WTC11 (cell line): ENCODE measurements at regions not wholly inside any gene's neighbourhood (a gene's known extent, or its start where the extent isn't known, plus 50 kb on each side); places are given as distances from the start of the nearest gene placed in this dataset.

ENCODE experiments used
- ATAC-seq: fragments of 200-7000 bp; cut with Tn5 transposase; 2 replicates; pipeline ENCODE4 v1.10.0; 2021; ENCODE audit warnings: mild to moderate bottlenecking, moderate library complexity
- CTCF ChIA-PET: fragments of 300-600 bp; sonication (Branson Sonifier 250); formaldehyde crosslinking; loops from one replicate; lab custom pipeline; 2021; ENCODE audit warnings: antibody characterized with exemption; lab: Charles Lee
- POLR2A ChIA-PET: fragments of 350-600 bp; sonication (Branson Sonifier 250); formaldehyde crosslinking; loops from one replicate; lab custom pipeline; 2021; ENCODE audit warnings: antibody characterized with exemption; lab: Charles Lee
- DNase-seq: peaks from one replicate; pipeline ENCODE4 v3.0.0; 2021; ENCODE audit warnings: low spot score
- H3K27ac Mint-ChIP-seq: 2 replicates; pipeline ENCODE4 v1.8.0; 2021; ENCODE audit warnings: mixed read lengths
- H3K27me3 Mint-ChIP-seq: 2 replicates; pipeline ENCODE4 v1.8.0; 2021; ENCODE audit warnings: low read depth, mild to moderate bottlenecking, moderate library complexity, mixed read lengths
- H3K36me3 Mint-ChIP-seq: 2 replicates; pipeline ENCODE4 v1.8.0; 2021; ENCODE audit warnings: mixed read lengths
- H3K4me1 Mint-ChIP-seq: 2 replicates; pipeline ENCODE4 v1.8.0; 2022; ENCODE audit warnings: mixed read lengths
- H3K4me3 Mint-ChIP-seq: 2 replicates; pipeline ENCODE4 v1.8.0; 2021; ENCODE audit warnings: mild to moderate bottlenecking, moderate library complexity, mixed read lengths
- H3K9me3 Mint-ChIP-seq: 2 replicates; pipeline ENCODE4 v1.8.0; 2021; ENCODE audit warnings: mixed read lengths
- ERG ChIP-seq: fragments of 250-450 bp; sonication (Bioruptor Pico); IDR thresholded peaks from 2 replicates; pipeline ENCODE4 v1.8.0; 2021; ENCODE audit warnings: mild to moderate bottlenecking
- FOXK1 ChIP-seq: sonication (generic); formaldehyde crosslinking; IDR thresholded peaks from 2 replicates; pipeline ENCODE4 v1.8.0; 2022; ENCODE audit warnings: mild to moderate bottlenecking, moderate library complexity, missing genetic modification reagents
- GTF2I ChIP-seq: fragments of 250-450 bp; sonication (Bioruptor Pico); conservative IDR thresholded peaks from 2 replicates; pipeline ENCODE4 v1.4.0; 2021; ENCODE audit warnings: mild to moderate bottlenecking
- HMGA2 ChIP-seq: fragments of 250-450 bp; sonication (Bioruptor Pico); IDR thresholded peaks from 2 replicates; pipeline ENCODE4 v1.4.0; 2021; ENCODE audit warnings: mild to moderate bottlenecking, moderate library complexity
- IRF1 ChIP-seq: sonication (generic); formaldehyde crosslinking; IDR thresholded peaks from 2 replicates; pipeline ENCODE4 v1.8.0; 2023; ENCODE audit warnings: missing genetic modification reagents
- MLX ChIP-seq: sonication (generic); formaldehyde crosslinking; IDR thresholded peaks from 2 replicates; pipeline ENCODE4 v1.8.1; 2023; ENCODE audit warnings: mild to moderate bottlenecking, missing genetic modification reagents, moderate library complexity
- NFATC4 ChIP-seq: fragments of 250-450 bp; sonication (Bioruptor Pico); IDR thresholded peaks from 2 replicates; pipeline ENCODE4 v1.9.0; 2021; ENCODE audit warnings: mild to moderate bottlenecking
- NFYB ChIP-seq: sonication (generic); formaldehyde crosslinking; conservative IDR thresholded peaks from 2 replicates; pipeline ENCODE4 v1.8.0; 2022; ENCODE audit warnings: low read depth, missing genetic modification reagents
- NR2C2 ChIP-seq: sonication (generic); formaldehyde crosslinking; IDR thresholded peaks from 2 replicates; pipeline ENCODE4 v1.8.0; 2022; ENCODE audit warnings: mild to moderate bottlenecking, missing genetic modification reagents
- PREB ChIP-seq: sonication (generic); formaldehyde crosslinking; IDR thresholded peaks from 2 replicates; pipeline ENCODE4 v1.8.1; 2022; ENCODE audit warnings: mild to moderate bottlenecking, missing genetic modification reagents, moderate library complexity, borderline replicate concordance
- SMAD4 ChIP-seq: sonication (generic); formaldehyde crosslinking; IDR thresholded peaks from 2 replicates; pipeline ENCODE4 v1.8.0; 2022; ENCODE audit warnings: mild to moderate bottlenecking, missing genetic modification reagents
- TCF7 ChIP-seq: sonication (generic); formaldehyde crosslinking; IDR thresholded peaks from 2 replicates; pipeline ENCODE4 v1.8.0; 2022; ENCODE audit warnings: mild to moderate bottlenecking, low read depth, missing genetic modification reagents, moderate library complexity
- TEAD4 ChIP-seq: sonication (generic); formaldehyde crosslinking; IDR thresholded peaks from 2 replicates; pipeline ENCODE4 v1.8.0; 2022; ENCODE audit warnings: mild to moderate bottlenecking, missing genetic modification reagents
- ZNF121 ChIP-seq: sonication (generic); formaldehyde crosslinking; IDR thresholded peaks from 2 replicates; pipeline ENCODE4 v1.8.0; 2023; ENCODE audit warnings: missing genetic modification reagents
- ZNF232 ChIP-seq: sonication (generic); formaldehyde crosslinking; IDR thresholded peaks from 2 replicates; pipeline ENCODE4 v1.8.0; 2022; ENCODE audit warnings: mild to moderate bottlenecking, missing genetic modification reagents
- ZNF281 ChIP-seq: sonication (generic); formaldehyde crosslinking; IDR thresholded peaks from 2 replicates; pipeline ENCODE4 v1.8.0; 2023; ENCODE audit warnings: mild to moderate bottlenecking, missing genetic modification reagents
- ZNF317 ChIP-seq: sonication (generic); formaldehyde crosslinking; IDR thresholded peaks from 2 replicates; pipeline ENCODE4 v1.8.1; 2023; ENCODE audit warnings: low read depth, mild to moderate bottlenecking, moderate library complexity, missing genetic modification reagents, borderline replicate concordance
- TF ChIP-seq, protein P1 (sequence below): sonication (generic); formaldehyde crosslinking; conservative IDR thresholded peaks from 2 replicates; pipeline ENCODE4 v1.8.1; 2022; ENCODE audit warnings: mild to moderate bottlenecking, missing genetic modification reagents
- TF ChIP-seq, protein P2 (sequence below): sonication (generic); formaldehyde crosslinking; IDR thresholded peaks from 2 replicates; pipeline ENCODE4 v1.8.1; 2023; ENCODE audit warnings: mild to moderate bottlenecking, missing genetic modification reagents
- TF ChIP-seq, protein P3 (sequence below): sonication (generic); formaldehyde crosslinking; IDR thresholded peaks from 2 replicates; pipeline ENCODE4 v1.8.1; 2023; ENCODE audit warnings: mild to moderate bottlenecking, missing genetic modification reagents, borderline replicate concordance
- TF ChIP-seq, protein P4 (sequence below): sonication (generic); formaldehyde crosslinking; IDR thresholded peaks from 2 replicates; pipeline ENCODE4 v1.8.1; 2022; ENCODE audit warnings: low read depth, missing genetic modification reagents, borderline replicate concordance

GRCh38 chr1:58905126-58905490, 121.3 kb upstream of the JUN start (continued):
- TF ChIP-seq MLX (CRISPR knock-in tag), result no peak
- TF ChIP-seq ZNF121 (CRISPR knock-in tag), result no peak
- no peak for TF ChIP-seq TCF7 (CRISPR knock-in tag)
- TF ChIP-seq, protein P1, sequence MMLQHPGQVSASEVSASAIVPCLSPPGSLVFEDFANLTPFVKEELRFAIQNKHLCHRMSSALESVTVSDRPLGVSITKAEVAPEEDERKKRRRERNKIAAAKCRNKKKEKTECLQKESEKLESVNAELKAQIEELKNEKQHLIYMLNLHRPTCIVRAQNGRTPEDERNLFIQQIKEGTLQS (CRISPR knock-in tag), result no peak
- no peak for TF ChIP-seq FOXK1
- no peak for TF ChIP-seq ERG (CRISPR knock-in tag)
- TF ChIP-seq NR2C2 (CRISPR knock-in tag), result no peak
- TF ChIP-seq GTF2I (CRISPR knock-in tag), result no peak
- TF ChIP-seq, protein P2, sequence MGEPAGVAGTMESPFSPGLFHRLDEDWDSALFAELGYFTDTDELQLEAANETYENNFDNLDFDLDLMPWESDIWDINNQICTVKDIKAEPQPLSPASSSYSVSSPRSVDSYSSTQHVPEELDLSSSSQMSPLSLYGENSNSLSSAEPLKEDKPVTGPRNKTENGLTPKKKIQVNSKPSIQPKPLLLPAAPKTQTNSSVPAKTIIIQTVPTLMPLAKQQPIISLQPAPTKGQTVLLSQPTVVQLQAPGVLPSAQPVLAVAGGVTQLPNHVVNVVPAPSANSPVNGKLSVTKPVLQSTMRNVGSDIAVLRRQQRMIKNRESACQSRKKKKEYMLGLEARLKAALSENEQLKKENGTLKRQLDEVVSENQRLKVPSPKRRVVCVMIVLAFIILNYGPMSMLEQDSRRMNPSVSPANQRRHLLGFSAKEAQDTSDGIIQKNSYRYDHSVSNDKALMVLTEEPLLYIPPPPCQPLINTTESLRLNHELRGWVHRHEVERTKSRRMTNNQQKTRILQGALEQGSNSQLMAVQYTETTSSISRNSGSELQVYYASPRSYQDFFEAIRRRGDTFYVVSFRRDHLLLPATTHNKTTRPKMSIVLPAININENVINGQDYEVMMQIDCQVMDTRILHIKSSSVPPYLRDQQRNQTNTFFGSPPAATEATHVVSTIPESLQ (CRISPR knock-in tag), result no peak
- TF ChIP-seq, protein P3, sequence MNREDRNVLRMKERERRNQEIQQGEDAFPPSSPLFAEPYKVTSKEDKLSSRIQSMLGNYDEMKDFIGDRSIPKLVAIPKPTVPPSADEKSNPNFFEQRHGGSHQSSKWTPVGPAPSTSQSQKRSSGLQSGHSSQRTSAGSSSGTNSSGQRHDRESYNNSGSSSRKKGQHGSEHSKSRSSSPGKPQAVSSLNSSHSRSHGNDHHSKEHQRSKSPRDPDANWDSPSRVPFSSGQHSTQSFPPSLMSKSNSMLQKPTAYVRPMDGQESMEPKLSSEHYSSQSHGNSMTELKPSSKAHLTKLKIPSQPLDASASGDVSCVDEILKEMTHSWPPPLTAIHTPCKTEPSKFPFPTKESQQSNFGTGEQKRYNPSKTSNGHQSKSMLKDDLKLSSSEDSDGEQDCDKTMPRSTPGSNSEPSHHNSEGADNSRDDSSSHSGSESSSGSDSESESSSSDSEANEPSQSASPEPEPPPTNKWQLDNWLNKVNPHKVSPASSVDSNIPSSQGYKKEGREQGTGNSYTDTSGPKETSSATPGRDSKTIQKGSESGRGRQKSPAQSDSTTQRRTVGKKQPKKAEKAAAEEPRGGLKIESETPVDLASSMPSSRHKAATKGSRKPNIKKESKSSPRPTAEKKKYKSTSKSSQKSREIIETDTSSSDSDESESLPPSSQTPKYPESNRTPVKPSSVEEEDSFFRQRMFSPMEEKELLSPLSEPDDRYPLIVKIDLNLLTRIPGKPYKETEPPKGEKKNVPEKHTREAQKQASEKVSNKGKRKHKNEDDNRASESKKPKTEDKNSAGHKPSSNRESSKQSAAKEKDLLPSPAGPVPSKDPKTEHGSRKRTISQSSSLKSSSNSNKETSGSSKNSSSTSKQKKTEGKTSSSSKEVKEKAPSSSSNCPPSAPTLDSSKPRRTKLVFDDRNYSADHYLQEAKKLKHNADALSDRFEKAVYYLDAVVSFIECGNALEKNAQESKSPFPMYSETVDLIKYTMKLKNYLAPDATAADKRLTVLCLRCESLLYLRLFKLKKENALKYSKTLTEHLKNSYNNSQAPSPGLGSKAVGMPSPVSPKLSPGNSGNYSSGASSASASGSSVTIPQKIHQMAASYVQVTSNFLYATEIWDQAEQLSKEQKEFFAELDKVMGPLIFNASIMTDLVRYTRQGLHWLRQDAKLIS, result no peak
- no peak for TF ChIP-seq SMAD4 (CRISPR knock-in tag)
- no peak for TF ChIP-seq NFYB (CRISPR knock-in tag)
- TF ChIP-seq, all 79 proteins: peak for 0

DNA sequence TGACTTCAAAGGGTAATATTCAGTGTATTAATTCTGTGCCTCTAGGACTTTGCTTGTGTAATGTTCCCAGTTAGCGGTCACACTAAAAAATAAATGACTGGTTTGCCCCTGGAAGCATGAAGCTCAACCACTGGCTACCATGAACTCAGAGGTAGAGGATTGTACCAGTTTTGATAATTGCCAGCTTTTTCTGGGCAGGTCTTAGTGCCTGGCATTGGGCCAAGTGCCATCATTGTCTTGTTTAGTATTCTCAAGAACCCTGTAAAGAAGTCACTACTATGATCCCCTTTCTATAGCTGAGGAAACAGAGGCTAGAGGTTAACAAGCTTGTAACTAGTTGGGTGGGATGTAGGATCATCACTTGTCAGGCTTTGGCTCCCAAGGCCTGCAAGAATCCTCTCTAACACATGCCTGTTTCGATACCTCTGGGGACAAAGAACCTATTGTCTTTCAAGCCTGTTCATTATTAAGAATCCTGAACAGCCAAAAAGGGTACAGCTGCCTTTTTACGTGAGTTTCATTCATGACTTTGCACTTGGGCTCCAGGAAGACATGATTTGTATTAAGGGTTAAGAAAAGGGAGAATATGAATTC, 121.9 kb upstream of the JUN start:
- no peak for ATAC-seq
- no peak for TF ChIP-seq TEAD4
- TF ChIP-seq TCF7 (CRISPR knock-in tag), result no peak
- no peak for TF ChIP-seq ZNF232 (CRISPR knock-in tag)
- TF ChIP-seq ZNF317 (CRISPR knock-in tag), result no peak
- no peak for TF ChIP-seq PREB (CRISPR knock-in tag)
- TF ChIP-seq ZNF281 (CRISPR knock-in tag), result no peak
- no peak for TF ChIP-seq NFATC4 (CRISPR knock-in tag)
- TF ChIP-seq, protein P4, sequence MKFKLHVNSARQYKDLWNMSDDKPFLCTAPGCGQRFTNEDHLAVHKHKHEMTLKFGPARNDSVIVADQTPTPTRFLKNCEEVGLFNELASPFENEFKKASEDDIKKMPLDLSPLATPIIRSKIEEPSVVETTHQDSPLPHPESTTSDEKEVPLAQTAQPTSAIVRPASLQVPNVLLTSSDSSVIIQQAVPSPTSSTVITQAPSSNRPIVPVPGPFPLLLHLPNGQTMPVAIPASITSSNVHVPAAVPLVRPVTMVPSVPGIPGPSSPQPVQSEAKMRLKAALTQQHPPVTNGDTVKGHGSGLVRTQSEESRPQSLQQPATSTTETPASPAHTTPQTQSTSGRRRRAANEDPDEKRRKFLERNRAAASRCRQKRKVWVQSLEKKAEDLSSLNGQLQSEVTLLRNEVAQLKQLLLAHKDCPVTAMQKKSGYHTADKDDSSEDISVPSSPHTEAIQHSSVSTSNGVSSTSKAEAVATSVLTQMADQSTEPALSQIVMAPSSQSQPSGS (CRISPR knock-in tag), result no peak
- TF ChIP-seq HMGA2, result no peak
- no peak for TF ChIP-seq IRF1 (CRISPR knock-in tag)
- no peaks in the 10 kb centered on the region for H3K36me3 Mint-ChIP-seq
- ChIA-PET CTCF (no interaction called here), POLR2A (no interaction called here)
- DNase-seq, result no peak
- peaks cover 12% of the 10 kb centered on the region for H3K4me1 Mint-ChIP-seq
- peaks cover 8% of the 10 kb centered on the region for H3K27me3 Mint-ChIP-seq
- no peak overlapping the region for H3K4me3 Mint-ChIP-seq
- no peak overlapping the region for H3K27ac Mint-ChIP-seq
- no peaks in the 10 kb centered on the region for H3K9me3 Mint-ChIP-seq
